GM21576 (cell line): ENCODE measurements at regions not wholly inside any gene's neighbourhood (a gene's known extent, or its start where the extent isn't known, plus 50 kb on each side); places are given as distances from the start of the nearest gene placed in this dataset.

Experiments used
- ATAC-seq: cut with Tn5 transposase; IDR thresholded peaks from one replicate; pipeline ENCODE4 v1.9.1; 2021; ENCODE audit warnings: mild to moderate bottlenecking, moderate library complexity; ENCODE audit not compliant: unreplicated experiment

DNA sequence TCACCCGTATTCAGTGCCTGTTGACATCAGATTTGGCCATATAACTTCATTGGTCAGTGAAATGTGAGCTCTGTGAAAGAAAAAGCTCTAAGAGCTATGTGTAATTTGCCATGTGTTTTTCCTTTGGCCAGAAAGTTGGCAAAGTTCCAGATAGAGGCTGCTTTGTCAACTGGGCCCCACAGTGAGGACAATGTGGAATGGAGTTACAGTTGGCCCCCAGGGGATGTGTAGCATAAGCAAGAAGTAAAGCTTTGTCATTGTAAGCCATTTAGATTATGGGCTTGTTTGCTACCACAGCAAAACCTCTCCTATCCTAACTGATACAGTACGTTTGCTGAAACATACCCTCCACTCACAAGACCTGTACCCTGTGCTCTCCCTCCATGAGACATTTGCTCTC is 119.1 kb upstream of the HABP2 start:
- ATAC-seq: no peak

DNA sequence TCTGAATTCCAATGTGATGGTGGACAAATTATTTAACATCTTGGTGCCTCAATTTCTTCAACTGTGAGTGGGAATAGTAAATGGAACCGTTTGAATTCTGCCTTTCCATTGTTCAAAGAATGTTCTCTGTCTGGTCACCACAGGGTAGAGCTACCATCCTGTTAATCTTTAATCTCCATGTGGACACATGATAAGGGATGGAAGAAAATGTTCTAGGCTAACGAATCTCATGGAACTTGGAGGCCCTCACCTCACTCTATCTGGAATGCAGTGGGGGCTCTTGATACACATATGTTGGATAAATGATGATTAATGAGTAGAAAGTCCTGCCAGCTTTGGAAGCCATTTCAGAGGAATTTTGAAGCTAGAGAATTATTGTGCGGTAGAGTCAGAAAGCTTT is 118.5 kb upstream of the HABP2 start:
- ATAC-seq: no peak

DNA sequence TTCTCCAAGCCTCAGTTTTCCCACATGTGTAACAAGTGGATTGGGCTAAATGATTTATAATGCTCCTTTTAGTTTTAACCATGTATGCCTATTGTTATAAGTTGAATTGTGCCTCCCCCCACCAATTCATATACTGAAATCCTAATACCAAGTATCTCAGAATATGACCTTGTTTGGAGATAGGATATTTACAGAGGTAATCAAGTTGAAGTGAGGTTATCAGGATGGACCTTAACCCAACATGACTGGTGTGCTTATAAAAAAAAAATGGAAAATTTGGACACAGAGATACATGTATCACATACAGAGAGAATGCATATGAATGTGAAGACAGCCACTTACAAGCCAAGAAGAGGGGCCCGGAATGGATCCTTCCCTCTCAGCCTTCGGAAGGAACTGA is 117.9 kb upstream of the HABP2 start:
- no peak for ATAC-seq

DNA sequence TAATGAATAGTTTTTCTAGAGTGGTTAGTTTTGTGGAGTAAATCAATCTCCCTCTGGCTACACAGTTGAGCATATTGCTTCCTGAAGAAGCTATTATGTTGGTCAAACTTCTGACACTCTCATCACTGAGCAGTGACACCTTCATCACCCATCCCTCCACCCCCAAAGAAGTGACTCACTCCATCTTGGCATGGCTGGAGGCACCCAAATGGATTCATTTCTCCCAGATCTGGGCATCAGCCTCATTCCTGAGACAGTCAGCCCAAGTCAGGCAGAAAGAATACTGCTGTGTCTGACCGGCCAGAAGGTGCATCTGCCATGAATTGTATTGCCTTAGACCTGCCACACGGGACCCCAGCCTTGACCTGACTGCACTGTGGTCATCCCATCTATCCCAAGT is 117.0 kb upstream of the HABP2 start:
- no peak for ATAC-seq

DNA sequence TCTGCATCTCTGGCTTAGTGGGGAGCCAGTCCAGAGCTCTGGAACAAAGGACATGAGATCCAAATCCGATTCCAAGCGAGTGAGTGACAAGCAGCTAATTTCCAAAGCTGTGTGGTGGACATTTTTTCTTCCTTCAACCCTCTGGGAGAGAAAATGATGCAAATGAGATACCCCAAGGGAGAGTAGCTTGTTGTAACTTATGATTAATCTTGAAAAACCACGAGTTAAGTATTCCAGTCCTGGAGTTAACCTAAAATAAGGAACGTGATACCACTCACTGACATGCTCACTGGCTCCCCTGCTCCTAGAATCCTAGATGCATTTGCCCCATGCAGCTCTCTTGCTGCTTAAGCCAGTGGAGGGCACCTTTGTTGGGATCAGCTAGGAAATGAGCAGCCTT is 116.0 kb upstream of the HABP2 start:
- no peak for ATAC-seq

DNA sequence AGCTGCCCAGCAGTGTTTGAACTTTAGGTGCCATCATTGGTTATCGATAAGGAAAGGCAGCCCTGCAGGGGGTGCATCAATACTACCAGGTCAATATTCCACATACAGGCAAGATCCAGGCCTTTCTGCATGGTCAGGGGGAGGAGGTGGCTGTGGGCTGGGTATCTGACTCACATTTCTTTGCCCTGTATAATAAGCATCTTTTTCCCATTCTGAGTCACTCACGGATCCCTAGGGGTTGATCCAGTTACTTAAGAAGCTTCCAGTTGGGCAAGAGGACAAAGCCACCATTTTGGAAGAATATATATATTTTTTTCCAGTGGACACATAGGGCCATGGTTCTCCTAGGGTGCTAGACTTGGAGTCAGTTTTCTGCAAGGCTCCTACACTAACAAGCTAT is 114.2 kb upstream of the HABP2 start:
- no peak for ATAC-seq

DNA sequence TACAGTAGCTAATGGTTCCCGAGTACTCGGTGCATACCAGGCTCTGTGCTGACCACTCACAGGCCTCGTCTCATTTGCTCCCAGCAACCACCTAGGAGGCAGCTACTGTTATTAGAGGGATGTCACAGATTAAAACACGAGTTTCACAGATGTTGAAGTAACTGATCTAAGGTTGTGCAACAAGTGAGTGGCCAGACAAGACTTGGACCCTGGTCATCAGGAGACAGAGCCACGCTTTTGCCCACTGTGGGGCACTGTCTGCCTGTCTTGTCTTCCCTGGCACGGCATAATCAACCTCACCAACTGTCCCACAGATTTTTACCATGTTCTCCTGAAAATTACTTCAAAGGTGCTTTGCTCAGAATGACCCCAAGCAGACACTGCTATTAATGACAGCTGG is 111.6 kb upstream of the HABP2 start:
- no peak for ATAC-seq

DNA sequence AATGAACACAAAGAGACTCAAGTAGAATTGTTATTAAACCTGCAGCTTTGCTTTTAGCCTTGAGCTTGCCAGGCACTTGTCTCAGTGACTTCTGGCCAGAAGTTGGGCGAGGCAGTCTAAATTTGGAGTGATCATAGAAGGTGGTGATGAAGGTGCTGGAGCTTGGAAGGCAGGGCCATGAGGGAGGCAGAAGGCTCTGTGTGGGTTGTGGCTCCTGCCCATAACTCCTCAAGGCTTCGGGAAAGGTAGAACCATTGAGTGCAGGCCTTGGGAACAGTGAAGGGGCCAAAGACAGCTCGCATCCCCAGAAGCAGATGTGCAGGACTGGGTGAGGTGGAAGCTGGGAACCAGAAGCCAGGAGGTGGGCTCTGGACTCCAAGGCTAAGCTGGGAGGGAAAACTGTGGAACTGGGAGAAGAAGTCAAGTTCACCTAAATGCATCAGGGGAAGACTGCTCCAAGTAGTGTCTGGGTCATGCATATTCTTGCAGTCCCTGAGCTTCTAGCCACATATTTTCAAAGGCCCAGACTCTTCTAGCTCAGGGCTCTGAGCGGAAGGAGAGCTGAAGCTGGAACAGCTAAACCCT is 111.1 kb upstream of the HABP2 start:
- ATAC-seq: no peak

DNA sequence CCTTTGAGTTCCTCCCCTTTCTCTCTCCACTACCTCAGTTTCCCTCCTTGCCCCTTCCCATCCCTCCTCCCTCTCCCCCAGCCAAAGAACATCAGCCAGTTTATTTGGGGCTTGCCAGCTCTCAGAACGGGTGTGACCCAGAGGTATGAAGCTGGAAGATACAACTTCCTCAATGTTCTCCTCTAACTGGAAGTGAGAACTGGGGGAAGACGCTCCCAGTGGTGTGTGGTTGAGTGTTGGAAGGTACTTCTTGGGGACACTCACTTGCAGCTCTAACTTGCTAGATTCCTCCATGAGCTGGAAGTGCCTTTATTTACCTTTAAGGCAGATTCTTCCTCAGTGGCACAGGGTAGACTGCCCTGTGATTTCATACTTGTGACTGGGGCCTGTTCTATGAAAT is 110.5 kb upstream of the HABP2 start:
- no peak for ATAC-seq

DNA sequence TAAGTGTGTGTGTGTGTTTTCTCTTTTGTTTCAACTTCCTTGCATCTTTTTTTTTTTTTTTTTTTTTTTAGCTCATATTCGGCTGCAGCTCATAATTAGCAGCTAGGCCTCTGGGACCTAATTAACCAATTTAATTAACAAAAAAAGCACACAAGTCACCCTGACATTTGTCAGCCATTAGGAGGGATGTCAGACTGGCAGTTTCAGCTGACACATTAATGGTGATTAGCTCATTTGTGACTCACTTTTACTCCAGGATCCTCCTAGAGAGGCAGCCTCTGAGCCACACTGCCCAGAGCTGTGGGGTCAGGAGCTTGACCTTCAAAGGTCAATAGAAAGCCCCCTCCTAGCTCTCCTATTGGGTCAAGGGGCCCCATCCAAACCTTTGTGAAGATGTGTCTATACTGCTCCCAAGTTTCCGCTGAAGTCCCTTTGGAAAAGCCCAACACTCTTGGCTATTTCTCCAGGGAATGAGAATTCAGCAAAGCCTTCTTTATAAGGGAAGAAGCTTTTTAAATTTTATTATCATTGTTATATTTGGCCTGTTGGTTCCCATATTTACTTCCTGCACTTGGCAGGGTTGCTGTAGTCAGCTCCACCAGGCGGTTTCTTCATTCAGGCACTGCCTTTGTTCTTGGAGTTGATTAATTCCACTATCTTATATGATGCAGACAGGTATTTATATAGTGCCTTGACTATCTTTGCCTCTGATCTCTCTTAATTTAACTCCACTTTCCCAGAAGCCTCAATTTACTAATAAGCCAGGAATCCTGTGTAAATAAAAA is 109.5 kb upstream of the HABP2 start:
- no peak for ATAC-seq

DNA sequence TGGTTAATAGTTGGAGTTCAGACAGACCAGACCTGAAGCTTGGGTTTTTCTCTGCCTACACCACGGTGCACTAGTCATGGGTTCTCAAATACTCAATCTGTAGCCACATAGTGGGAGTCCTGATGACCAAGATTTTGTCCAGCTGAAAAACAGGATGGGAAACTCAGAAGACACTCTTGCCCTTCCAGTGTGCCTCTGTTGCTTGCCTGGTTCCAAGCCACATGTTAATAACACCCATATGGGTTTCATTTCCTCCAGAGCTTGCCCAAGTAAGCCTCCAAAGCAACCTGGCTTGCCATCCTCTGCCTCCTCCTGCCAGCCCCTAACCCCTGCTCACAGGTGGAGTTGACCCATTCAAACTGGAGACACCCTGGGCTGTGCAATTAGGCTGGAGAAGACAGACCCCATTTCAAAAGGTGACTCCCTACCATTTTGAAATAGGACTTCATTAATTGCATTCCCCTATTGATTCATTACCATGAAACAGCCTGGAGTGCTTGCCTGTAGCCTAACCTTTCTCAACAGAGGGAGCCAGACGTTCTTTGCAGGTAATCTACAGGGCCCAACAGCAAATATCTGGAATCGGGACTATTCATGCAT is 108.0 kb upstream of the HABP2 start:
- no peak for ATAC-seq

DNA sequence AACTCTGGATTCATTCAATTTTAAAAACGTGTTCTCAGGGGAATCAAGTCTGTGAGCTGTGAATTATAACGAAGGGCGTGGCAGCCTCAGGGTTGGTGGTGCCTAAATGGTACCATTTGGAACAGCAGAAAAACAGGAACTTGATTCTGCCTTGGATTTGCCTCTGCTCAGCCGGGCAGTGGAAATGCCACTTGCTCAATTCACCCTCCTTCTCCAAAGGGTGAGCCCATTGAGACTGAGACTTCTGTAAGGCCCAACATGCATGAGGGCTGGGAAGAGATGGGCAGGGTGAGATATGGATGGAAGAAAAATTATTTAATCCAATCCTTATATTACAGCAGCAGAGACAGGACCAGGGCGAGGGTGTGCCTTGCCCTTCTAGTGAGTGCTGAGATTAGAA is 107.1 kb upstream of the HABP2 start:
- no peak for ATAC-seq

DNA sequence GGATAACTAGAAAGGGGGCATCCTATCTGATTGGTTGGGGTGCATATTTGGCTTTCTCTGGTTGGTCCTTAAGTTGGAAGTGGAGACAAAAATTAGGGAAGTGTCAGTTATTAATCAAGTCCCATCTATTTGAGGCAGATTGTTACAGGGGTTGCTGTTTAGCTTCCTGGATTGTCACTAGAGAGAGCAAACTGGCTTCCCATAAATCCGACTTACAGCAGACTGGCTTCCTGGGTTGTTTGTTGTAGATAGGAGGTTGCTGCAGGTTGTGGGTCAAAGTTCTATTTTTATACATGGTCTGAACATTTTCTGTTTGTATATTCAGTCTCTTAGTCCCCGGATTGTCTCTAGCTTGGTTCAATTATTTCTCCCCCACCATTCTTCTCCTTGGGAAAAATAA is 106.1 kb upstream of the HABP2 start:
- ATAC-seq: no peak

DNA sequence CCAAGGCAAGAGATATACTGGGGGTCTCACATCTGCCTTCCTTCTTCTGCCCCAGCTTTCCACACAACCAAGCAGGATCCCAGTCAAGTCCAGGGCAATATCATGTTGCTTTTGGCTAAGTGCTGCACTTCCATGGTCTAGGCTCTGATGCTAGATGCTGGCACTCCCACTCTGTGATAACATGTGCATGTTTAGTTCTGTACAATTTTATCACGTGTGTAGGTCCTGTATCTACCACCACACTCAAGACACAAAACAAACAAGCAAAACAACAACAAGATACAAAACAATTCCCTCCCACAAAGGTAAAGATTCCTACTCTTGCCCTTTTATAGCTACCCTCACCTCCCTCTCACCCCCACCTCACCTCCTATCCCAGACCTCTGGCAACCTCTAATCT is 105.6 kb upstream of the HABP2 start:
- ATAC-seq: no peak

DNA sequence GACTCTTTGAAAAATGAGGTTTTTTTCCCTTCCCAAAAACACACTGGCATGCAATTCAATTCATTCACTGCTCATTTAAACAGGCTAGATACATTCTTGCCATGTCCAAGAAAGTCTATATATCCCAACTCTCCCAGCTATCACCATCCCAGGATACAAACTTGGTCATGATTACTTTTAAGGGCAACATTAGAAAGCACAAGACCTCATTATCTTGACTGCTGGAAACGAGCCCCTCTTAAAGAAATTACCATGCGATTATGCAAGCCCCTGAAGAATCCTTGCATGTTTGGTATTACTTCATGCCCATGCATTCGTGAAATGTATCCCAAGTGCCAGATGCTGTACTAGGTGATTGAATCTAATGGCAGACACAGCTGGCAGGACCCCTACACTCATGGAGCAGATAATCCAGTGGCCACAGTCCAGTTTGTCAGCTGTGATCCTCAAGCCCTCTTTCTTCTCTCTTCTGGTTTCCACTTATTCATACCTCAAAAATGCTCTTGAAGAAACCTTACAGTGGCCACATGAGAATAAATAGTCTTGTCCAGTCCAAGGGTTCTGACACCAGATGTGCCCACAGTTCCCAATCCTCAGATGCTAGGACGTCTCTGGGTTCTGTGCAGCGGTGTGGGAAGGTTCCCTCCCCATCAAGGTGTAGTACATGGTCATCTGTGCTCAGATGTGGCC is 103.7 kb upstream of the HABP2 start:
- ATAC-seq: no peak

DNA sequence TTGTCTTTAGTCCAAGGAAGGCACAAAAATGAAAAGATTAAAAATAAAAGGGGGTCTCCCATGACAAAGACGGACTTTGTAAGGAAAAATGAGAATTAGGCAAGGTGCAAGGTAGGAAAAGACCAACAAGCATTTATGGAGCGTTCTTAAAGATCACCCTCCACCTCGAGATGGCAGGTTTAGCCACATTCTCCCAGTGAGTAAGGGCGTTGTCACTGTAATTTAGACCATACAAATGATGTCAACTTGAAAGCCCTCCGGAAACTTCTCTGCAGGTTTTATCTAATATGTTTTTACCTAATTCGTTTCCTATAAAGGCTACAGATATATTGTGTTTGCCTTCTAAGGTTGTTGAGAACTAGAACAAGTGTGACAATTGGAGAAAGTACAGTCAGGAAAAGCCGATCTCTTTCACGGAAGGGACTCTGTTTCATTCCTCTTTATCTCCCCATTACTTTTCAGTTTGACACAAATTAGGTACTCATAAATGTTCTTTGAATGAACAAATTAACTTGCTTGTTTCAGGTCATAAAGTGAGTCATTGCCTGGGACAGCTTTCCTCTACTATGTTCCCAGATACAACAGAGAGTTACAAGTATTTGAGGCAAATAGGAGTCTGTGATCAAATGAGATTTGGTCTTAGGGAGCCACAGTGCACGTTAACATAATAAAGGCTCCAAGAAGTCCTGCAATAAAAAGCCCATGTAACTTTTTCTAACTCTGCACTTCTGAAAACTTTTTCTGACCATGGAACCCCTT is 102.6 kb upstream of the HABP2 start:
- ATAC-seq: no peak

DNA sequence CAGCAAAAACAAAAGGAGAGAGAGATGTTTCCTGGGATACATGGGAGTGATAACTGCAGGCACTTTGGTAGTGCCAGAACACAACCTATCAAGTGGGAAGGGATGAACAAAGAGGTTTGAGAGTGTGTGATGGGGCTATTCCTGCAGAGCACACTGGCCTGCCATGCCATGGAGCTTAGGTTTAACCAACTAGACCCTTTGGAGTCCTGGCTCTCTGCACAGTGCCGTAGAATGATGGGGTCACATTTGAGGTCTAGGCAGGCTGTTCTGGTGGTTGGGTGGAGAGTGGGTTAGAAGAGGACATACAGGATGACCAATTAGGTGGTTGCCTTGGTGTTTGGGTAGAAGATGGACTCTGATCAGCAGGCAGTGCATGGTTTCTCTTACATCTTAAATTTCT is 101.9 kb upstream of the HABP2 start:
- ATAC-seq: no peak

DNA sequence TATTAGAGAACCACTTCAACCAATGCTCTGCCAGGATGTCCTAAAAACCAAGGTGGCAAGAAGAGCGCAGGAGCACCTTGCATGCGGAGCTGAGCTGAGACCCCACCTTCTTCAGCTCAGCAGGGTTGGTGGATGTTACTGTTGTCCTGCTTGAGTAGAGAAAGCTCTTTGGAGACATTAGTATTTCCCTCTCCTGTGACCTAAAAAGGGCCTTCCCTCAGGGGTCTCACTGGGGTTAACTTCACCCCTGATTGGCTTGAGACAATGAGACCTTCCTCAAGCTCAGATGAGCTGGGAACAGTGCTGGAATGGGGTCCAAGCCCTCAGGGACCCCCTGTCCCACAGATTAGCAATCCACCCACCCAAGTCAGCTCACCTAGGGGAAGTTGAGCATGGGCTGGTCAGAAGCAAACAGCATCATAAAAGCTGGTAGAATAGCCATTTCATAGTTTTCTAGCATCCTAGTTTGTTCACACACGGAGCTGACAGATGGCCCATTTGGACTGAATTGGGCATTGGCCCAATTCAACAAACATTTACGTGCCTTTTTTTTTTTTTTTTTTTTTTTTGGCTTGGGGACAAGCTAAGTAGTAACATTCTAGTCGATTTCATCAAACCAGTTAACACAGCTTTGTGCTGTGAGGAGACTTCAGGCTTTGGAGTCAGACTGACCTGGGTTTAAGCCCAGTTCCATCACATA is 100.6 kb upstream of the HABP2 start:
- ATAC-seq: no peak

DNA sequence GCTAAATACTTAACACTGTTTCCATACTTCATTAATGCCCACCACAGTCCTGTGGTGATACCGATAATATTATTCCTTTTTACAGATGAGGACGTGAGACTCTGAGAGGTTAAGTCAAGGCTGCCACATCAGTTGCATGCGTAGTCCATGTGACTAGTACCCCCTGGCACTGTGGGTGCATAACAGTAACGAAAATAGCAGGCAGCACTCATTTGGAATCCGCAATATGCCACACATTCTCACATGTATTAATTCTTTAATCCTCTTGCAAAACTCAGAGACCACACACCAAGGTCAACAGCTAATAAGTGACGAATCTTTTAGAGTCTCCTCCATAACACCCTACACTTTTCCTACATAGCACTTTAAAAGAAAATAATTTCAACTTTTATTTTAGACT is 99.5 kb upstream of the HABP2 start:
- ATAC-seq: no peak

DNA sequence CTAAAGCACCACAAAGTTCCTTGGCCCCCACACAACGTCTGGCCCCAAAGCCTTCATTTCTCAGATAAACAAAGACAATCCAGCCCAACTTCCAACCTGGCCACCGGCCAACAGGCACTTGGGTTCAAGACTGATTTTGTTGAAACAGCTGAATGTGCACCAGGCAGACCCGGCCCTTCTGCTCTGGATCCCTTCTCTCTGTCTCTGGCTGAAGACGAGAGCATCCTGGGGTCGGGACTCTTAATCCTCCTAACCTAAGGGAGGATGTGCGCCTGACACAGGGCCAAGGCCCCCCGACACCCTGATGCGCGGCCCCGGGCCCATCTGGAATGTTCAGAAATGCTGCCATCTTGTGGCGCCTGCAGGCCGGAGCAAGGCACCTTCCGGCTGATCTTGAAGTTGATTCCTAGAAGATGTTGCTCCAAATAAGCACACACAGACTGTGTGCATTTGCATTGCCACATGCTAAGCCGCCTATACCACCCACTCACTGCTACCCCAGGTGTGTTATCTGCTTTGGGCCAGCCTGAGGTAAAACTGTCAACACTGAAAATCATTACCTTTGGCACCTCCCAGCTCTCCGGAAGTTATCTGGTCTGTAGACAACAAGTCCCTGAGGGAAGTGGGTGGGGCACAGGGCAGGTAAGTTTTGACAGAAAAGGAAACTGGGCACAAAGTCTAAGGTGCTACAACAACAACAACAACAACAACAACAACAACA is 98.4 kb upstream of the HABP2 start:
- no peak for ATAC-seq
